ENCODE measurements at regions not wholly inside any gene's neighbourhood (a gene's known extent, or its start where the extent isn't known, plus 50 kb on each side); places are given as distances from the start of the nearest gene placed in this dataset.

GRCh38 chr1:98210064-98210463 lies 289.2 kb upstream of the DPYD start:
- Histone ChIP-seq H3K79me2 (ENCODE audit: control insufficient read depth, low read length) (no peaks in the 10 kb centered on the region), H3F3A (ENCODE audit: control insufficient read depth, insufficient read depth) (no peaks in the 10 kb centered on the region), H3K9me2 (replicated peaks; ENCODE audit: control insufficient read depth, low read length) (no peaks in the 10 kb centered on the region), H4K20me1 (ENCODE audit: control insufficient read depth, insufficient read depth, low read depth, low read length) (no peaks in the 10 kb centered on the region), H3K4me1 (ENCODE audit: control insufficient read depth, low read length) (no peaks in the 10 kb centered on the region), H3K27ac (ENCODE audit: low read depth, low read length) (no peak overlapping the region), H3K9me3 (ENCODE audit: control insufficient read depth, insufficient read depth, low read length) (no peaks in the 10 kb centered on the region), H3K36me3 (ENCODE audit: control insufficient read depth, low read length) (no peaks in the 10 kb centered on the region), H3K4me2 (ENCODE audit: low read length) (no peak overlapping the region), H3K4me3 (ENCODE audit: low read length) (no peak overlapping the region), H3K27me3 (ENCODE audit: control insufficient read depth, low read length) (no peaks in the 10 kb centered on the region)
- TF ChIP-seq EZH2phosphoT487 (IDR thresholded peaks at IDR 0.05; ENCODE audit: borderline replicate concordance, low read length) = no peak
- TF ChIP-seq CTCF (IDR thresholded peaks at IDR 0.05; ENCODE audit: low read depth, low read length, poor library complexity, severe bottlenecking) = no peak

GRCh38 chr1:98205291-98206017 lies 284.6 kb upstream of the DPYD start:
- Histone ChIP-seq H3K36me3 (ENCODE audit: control insufficient read depth, low read length) (no peaks in the 10 kb centered on the region), H3F3A (ENCODE audit: control insufficient read depth, insufficient read depth) (no peaks in the 10 kb centered on the region)

GRCh38 chr1:98203466-98203865 lies 282.6 kb upstream of the DPYD start:
- no peaks in the 10 kb centered on the region for H3K36me3 ChIP-seq (ENCODE audit: control insufficient read depth, low read length)
- H3K79me2 ChIP-seq (ENCODE audit: control insufficient read depth, low read length) = no peaks in the 10 kb centered on the region
- H3K9me2 ChIP-seq (replicated peaks; ENCODE audit: control insufficient read depth, low read length) = no peaks in the 10 kb centered on the region
- no peak overlapping the region for H3K4me2 ChIP-seq (ENCODE audit: low read length)
- H3K4me3 ChIP-seq (ENCODE audit: low read length) = no peak overlapping the region
- no peaks in the 10 kb centered on the region for H3K9me3 ChIP-seq (ENCODE audit: control insufficient read depth, insufficient read depth, low read length)
- no peaks in the 10 kb centered on the region for H4K20me1 ChIP-seq (ENCODE audit: control insufficient read depth, insufficient read depth, low read depth, low read length)
- no peaks in the 10 kb centered on the region for H3K27me3 ChIP-seq (ENCODE audit: control insufficient read depth, low read length)
- no peaks in the 10 kb centered on the region for H3F3A ChIP-seq (ENCODE audit: control insufficient read depth, insufficient read depth)
- no peak overlapping the region for H3K27ac ChIP-seq (ENCODE audit: low read depth, low read length)
- no peak for TF ChIP-seq EZH2phosphoT487 (IDR thresholded peaks at IDR 0.05; ENCODE audit: borderline replicate concordance, low read length)
- no peaks in the 10 kb centered on the region for H3K4me1 ChIP-seq (ENCODE audit: control insufficient read depth, low read length)

More at GRCh38 chr1:98205291-98206017, 284.6 kb upstream of the DPYD start:
- H3K4me3 ChIP-seq (ENCODE audit: low read length) = no peak overlapping the region
- H4K20me1 ChIP-seq (ENCODE audit: control insufficient read depth, insufficient read depth, low read depth, low read length) = no peaks in the 10 kb centered on the region
- H3K9me3 ChIP-seq (ENCODE audit: control insufficient read depth, insufficient read depth, low read length) = no peaks in the 10 kb centered on the region
- H3K4me1 ChIP-seq (ENCODE audit: control insufficient read depth, low read length) = no peaks in the 10 kb centered on the region
- no peak for TF ChIP-seq EZH2phosphoT487 (IDR thresholded peaks at IDR 0.05; ENCODE audit: borderline replicate concordance, low read length)
- no peak for TF ChIP-seq CTCF (IDR thresholded peaks at IDR 0.05; ENCODE audit: low read depth, low read length, poor library complexity, severe bottlenecking)
- no peak overlapping the region for H3K4me2 ChIP-seq (ENCODE audit: low read length)
- H3K9me2 ChIP-seq (replicated peaks; ENCODE audit: control insufficient read depth, low read length) = no peaks in the 10 kb centered on the region
- H3K27ac ChIP-seq (ENCODE audit: low read depth, low read length) = no peak overlapping the region
- H3K27me3 ChIP-seq (ENCODE audit: control insufficient read depth, low read length) = no peaks in the 10 kb centered on the region
- no peaks in the 10 kb centered on the region for H3K79me2 ChIP-seq (ENCODE audit: control insufficient read depth, low read length)

GRCh38 chr1:98201666-98202081 lies 280.8 kb upstream of the DPYD start:
- no peaks in the 10 kb centered on the region for H3K9me3 ChIP-seq (ENCODE audit: control insufficient read depth, insufficient read depth, low read length)
- no peaks in the 10 kb centered on the region for H3K79me2 ChIP-seq (ENCODE audit: control insufficient read depth, low read length)
- H3K4me2 ChIP-seq (ENCODE audit: low read length) = no peak overlapping the region
- no peak for TF ChIP-seq EZH2phosphoT487 (IDR thresholded peaks at IDR 0.05; ENCODE audit: borderline replicate concordance, low read length)
- no peak for TF ChIP-seq CTCF (IDR thresholded peaks at IDR 0.05; ENCODE audit: low read depth, low read length, poor library complexity, severe bottlenecking)
- no peaks in the 10 kb centered on the region for H4K20me1 ChIP-seq (ENCODE audit: control insufficient read depth, insufficient read depth, low read depth, low read length)
- H3K4me3 ChIP-seq (ENCODE audit: low read length) = no peak overlapping the region
- H3K27ac ChIP-seq (ENCODE audit: low read depth, low read length) = no peak overlapping the region
- no peaks in the 10 kb centered on the region for H3F3A ChIP-seq (ENCODE audit: control insufficient read depth, insufficient read depth)
- H3K4me1 ChIP-seq (ENCODE audit: control insufficient read depth, low read length) = no peaks in the 10 kb centered on the region
- no peaks in the 10 kb centered on the region for H3K36me3 ChIP-seq (ENCODE audit: control insufficient read depth, low read length)
- no peaks in the 10 kb centered on the region for H3K9me2 ChIP-seq (replicated peaks; ENCODE audit: control insufficient read depth, low read length)
- no peaks in the 10 kb centered on the region for H3K27me3 ChIP-seq (ENCODE audit: control insufficient read depth, low read length)

Measured in DOHH2 (cell line).